ENCODE measurements at regions not wholly inside any gene's neighbourhood (a gene's known extent, or its start where the extent isn't known, plus 50 kb on each side); places are given as distances from the start of the nearest gene placed in this dataset.

GRCh38 chr7:153398789-153399553, 639.4 kb downstream of the ACTR3B start:
- no peak overlapping the region for H3K4me3 Mint-ChIP-seq
- no peak overlapping the region for H3K27ac Mint-ChIP-seq (ENCODE audit: unreplicated experiment)
- H3K27me3 Mint-ChIP-seq (ENCODE audit: low read depth), result no peaks in the 10 kb centered on the region
- no peak for TF ChIP-seq CTCF (conservative IDR thresholded peaks at IDR 0.05)
- H3K36me3 Mint-ChIP-seq (ENCODE audit: low read depth), result peaks cover 12% of the 10 kb centered on the region
- no peaks in the 10 kb centered on the region for H3K4me1 Mint-ChIP-seq
- DNase-seq (ENCODE audit: low read depth, low spot score), result no peak
- peaks cover 20% of the 10 kb centered on the region for H3K9me3 Mint-ChIP-seq

- H3K9me3 Mint-ChIP-seq, result peaks cover 21% of the 10 kb centered on the region
- H3K36me3 Mint-ChIP-seq (ENCODE audit: low read depth), result peaks cover 12% of the 10 kb centered on the region
- no peaks in the 10 kb centered on the region for H3K4me1 Mint-ChIP-seq
- H3K27me3 Mint-ChIP-seq (ENCODE audit: low read depth), result no peaks in the 10 kb centered on the region
- no peak for TF ChIP-seq CTCF (conservative IDR thresholded peaks at IDR 0.05)
- no peak overlapping the region for H3K27ac Mint-ChIP-seq (ENCODE audit: unreplicated experiment)
- DNase-seq (ENCODE audit: low read depth, low spot score), result no peak
- H3K4me3 Mint-ChIP-seq, result no peak overlapping the region
Observed at GRCh38 chr7:153399554-153399940, 640.0 kb downstream of the ACTR3B start.

- peaks cover 12% of the 10 kb centered on the region for H3K36me3 Mint-ChIP-seq (ENCODE audit: low read depth)
- peaks cover 23% of the 10 kb centered on the region for H3K9me3 Mint-ChIP-seq
- no peaks in the 10 kb centered on the region for H3K4me1 Mint-ChIP-seq
- TF ChIP-seq CTCF (conservative IDR thresholded peaks at IDR 0.05), result no peak
- no peak overlapping the region for H3K27ac Mint-ChIP-seq (ENCODE audit: unreplicated experiment)
- H3K27me3 Mint-ChIP-seq (ENCODE audit: low read depth), result no peaks in the 10 kb centered on the region
- no peak for DNase-seq (ENCODE audit: low read depth, low spot score)
- no peak overlapping the region for H3K4me3 Mint-ChIP-seq
Observed at GRCh38 chr7:153400735-153401593, 641.4 kb downstream of the ACTR3B start.

GRCh38 chr7:153401795-153402720, 642.5 kb downstream of the ACTR3B start:
- no peak for TF ChIP-seq CTCF (conservative IDR thresholded peaks at IDR 0.05)
- Mint-ChIP-seq H3K27me3 (ENCODE audit: low read depth) (no peaks in the 10 kb centered on the region), H3K9me3 (peaks cover 26% of the 10 kb centered on the region), H3K4me1 (no peaks in the 10 kb centered on the region), H3K27ac (ENCODE audit: unreplicated experiment) (no peak overlapping the region), H3K36me3 (ENCODE audit: low read depth) (peaks cover 15% of the 10 kb centered on the region), H3K4me3 (no peak overlapping the region)
- DNase-seq (ENCODE audit: low read depth, low spot score), result no peak
